ENCODE measurements at regions not wholly inside any gene's neighbourhood (a gene's known extent, or its start where the extent isn't known, plus 50 kb on each side); places are given as distances from the start of the nearest gene placed in this dataset.
"Not testable (repeated sequence)": the region's sequence is repeated elsewhere in the genome, so short reads cannot be mapped to it uniquely, and the experiment has no call there.

DNA sequence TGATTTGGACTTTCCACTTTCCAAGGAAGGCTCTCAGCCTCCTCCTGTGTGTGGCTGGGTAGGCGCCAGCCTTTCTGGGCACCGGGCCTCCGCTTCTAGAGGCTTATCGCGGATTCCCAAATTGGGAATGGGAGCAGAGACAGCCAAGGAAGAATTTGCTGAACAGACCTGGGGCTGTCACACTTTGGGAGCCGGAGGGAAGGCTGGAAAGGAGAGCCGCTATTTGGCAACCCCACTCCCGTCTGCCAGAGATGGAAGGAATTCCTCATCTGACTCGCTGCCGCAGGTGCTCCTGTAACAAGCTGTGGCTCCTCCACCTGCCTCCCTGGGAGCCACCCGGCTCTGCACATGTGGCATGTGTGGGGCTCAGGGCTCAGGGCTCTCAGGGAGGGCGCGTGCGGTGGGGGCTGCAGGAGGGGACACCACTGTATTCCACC is 50.8 kb upstream of the ECHDC3 start:
- no peak for DNase-seq

DNA sequence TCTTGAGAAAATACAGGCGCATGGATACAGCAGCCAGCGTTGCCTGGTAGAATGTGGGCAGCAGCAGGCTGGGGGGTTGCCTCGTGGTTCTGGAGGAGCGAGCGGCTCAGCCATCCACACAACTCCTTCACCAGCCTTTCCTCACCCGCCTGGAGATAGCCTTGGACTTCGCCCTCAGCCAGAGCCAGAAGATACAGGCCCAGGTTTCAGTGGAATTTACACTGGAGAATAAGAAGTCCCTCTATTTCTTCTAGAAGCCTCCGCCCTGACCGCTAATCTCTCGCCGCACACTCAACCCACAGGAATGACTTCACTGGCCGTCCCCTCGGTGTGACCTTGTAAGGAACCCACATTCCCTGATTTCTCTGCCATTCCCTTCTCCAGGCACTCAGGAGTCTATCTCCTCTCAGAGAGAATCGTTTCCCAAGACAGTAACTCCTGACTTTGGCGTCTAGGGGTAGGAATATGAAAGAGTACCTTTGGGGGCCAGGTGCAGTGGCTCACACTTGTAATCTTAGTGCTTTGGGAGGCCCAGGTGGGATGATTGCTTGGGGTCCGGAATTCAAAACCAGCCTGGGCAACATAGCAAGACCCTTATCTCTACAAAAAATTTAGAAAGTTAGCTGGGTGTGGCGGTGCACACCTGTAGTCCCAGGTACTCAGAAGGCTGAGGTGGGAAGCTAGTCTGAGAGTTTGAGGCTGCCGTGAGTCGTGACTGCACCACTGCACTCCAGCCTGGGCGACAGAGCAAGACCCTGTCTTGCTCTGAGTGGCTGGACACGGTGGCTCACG is 52.0 kb upstream of the ECHDC3 start:
- DNase-seq: no peak

DNA sequence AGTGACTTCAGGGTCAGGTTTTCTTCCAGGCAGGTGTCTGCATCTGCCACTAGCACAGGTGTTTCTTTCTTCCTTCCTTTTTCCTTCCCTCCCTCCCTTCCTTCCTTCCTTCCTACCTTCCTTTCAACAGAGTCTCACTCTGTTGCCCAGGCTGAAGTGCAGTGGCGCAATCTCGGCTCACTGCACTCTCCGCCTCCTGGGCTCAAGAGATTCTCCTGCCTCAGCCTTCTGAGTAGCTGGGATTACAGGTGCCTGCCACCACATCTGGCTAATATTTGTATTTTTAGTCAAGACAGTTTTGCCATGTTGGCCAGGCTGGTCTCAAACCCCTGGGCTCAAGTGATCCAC is 53.8 kb upstream of the ECHDC3 start:
- not testable (repeated sequence) for DNase-seq

DNA sequence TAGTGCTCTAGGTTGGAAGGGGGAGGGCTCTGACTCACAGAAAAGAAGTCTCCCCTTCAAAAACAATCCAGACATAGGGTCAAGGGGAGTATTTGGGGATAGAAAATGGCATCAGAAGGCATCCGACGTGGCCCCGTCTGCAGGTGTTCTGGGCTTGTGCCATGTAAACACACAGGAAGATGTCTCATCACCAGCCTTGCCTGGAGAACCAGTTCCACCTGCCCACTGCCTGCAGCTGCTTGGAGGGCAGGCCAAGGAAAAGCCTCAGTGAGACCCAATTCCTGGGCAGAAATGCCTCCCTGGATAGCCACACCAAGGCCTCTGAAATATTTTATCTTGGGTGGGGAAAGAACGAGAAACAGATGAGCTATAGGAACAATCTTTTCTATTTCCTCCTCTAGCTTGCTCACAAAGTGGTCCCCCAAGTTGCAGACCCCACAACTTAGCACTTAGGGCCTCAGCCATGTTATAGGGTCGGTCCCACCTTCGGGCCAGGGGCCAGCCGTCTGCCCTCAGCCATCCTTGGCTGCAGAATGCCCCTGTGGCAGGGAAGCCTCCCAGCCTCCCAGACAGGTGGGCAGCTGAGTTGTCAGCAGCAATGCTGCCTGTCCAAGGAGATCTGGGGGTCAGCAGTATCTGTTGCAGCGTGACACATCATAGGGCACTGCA is 54.3 kb upstream of the ECHDC3 start:
- DNase-seq: no peak

DNA sequence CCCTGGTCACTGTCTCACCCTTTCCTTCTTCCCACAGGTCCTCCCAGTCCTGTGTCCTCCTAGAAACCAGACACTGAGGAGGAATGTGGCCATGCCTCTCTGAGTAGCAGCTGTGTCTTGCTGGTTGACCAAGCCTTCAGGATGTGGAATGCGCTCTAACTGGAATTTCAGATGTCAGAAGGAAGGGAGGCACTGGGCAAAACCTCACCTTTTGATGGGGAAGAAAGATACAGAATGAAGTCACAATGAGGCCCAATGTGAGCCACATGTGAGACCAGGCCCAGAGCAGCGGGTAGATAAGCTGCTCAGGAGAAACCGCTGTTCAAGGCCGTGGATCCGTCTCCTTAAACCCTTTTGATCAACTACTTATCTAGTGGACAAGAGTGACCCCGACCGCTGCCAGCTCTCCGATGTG is 54.8 kb upstream of the ECHDC3 start:
- no peak for DNase-seq

DNA sequence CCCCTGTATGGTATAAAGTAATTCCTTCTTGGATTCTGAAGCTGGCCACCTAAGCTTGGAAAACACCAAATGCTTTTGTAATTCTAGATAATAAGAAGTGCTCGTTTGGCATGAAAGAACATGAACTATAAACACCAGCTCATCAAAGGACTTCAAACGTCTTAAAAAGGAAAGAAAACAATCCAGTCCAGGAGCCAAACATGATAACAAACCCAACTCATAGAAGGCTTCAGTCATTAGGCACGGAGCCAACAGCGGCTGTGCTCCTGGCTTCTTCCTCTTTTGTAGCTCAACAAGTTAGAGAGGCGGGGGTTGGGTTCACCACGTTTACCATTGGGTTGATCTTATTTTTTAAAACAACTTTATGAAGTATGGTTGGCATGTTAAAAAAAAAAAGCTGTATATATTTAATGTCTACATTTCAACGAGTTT is 56.4 kb upstream of the ECHDC3 start:
- peak; percentile 44 to 72 for DNase-seq

DNA sequence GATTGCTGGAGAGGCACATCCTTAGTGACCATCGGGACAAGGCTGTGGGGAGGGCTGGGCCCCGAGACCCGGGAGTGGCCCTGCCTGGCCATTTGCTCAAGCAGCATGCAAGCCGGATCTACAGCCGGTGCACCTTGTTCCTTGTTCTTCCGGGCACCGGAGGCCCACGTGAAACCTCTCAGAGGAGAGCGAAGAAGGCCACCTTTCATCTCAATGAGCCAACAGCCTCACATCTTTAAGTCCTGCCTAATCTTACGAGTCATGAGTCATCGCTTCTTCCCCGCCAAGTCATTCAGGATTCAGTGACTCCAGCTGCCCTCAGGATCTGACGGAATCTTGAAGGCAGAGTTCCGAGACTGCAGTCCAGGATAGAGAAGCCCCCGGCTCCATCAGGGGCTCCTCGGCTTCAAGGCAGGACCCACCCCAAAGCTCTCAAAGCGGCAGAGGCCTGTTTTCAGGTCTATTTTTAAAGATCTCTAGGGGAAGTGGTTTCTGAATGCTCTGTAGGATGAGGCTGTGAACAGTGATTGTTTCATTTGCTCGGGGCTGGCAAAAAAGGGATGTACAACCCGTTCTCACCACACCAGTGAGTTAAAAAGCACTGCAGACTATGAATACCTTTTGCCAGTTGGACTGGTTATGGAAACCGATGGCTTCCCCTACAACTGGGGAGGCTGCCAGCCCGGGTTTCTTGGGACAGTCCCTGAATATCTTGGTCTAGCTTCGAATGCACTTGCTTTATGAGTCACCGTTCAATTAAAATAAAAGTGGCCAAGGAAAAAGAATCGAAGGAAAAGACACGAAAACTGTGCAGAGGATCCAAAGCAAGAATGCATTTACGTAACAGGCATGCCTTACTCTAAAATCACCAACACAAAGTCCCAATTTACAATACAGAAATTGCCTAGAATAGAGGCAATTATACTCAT is 57.2 kb upstream of the ECHDC3 start:
- DNase-seq: peak; percentile 53 to 64

DNA sequence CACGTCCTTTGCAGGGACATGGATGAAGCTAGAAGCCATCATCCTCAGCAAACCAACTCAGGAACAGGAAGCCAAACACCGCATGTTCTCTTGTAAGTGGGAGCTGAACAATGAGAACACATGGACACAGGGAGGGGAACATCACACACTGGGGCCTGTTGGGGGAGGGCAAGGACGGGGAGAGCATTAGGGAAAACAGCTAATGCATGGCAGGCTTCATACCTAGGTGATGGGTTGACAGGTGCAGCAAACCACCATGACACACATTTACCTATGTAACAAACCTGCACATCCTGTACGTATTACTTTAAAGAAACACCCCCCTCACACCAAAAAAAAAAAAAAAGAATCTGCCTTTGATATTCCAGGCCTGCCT is 57.9 kb upstream of the ECHDC3 start:
- not testable (repeated sequence) for DNase-seq

DNA sequence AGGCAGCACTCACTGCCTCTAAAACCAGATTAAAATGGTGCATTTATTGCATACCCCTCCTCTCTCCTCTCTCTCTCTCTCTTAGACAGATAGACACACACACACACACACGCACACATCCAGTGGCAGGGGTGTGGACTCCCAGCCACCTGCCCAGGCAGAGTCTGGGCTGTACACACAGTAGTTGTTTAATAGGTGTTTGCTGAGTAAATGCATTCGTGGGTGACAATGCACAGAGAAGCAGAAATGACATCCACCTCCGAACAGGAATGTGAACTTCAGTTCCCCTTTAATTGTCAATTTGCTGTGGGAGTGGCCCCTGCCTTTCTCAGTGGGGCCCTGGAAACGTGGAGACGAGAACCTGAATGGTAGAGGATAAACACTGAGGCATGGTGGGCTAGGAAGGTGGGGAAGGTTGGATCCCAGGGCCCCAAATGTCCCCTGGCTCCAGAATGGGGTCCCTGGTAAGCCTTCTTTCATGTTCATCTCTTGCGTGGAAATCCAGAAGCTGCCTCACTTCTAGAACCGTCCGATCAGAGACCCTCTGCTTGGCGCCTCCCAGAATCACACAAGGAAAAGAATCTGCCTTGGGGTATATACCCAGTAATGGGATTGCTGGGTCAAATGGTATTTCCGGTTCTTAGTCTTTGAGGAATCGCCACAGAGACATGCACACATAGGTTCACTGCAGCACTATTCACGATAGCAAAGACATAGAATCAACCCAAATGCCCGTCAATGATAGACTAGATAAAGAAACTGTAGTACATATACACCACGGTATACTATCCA is 58.5 kb upstream of the ECHDC3 start:
- DNase-seq: no peak

DNA sequence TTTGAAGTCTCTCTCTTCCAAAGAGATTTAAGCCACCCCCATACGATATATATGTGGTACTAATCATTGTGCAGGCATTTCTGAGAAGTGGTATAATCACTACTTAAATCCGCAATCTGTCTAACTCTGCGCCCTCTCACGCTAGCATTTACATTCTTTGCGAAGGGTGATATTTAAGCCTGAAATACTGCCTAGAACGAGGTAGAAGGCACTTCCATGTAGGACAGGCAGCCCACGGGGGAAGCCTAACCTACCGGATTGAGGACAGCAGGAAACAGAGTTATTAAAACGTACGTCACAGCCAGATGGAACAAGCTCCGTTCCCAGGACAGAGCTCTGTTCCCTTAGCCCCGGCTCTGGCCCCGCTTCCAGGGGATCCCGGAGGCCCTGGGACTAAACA is 59.3 kb upstream of the ECHDC3 start:
- DNase-seq: no peak

DNA sequence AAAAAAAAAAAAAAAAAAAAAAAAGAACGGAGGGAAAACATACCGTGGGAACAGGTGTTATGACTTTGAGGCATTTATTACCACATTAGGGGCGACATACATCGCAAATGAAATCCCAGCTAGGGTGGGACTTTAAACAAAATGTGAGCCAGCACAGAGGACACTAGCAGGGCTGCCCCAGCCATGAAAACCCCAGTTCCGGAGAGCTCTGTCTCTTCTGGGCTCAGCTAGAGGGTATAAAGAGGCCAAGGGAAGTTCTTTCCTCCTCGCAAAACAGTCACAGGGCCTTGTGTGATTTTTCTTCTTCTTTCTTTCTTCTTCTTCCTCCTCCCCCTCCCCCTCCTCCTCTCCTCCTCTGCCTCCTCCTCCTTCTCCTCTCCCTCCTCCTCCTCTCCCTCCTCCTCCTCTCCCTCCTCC is 59.9 kb upstream of the ECHDC3 start:
- DNase-seq: no peak

DNA sequence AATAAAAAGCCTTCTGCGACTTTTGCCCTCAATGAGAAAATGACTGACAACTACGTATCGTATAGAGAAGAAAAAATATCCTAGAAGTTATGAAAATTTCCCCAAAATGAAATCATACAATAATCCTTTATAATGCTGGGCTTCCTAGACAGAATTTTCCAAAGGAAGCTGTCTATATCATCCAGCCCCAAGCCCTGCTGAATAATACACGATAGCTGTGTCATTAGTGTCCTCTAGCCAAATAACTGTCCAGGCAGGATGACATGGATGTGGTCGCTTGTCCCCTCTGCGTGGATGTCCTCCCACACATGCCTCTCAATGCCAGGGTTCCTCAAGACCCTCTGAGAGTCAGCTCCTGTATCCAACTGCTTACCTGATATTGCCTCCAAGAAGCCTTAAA is 61.7 kb upstream of the ECHDC3 start:
- no peak for DNase-seq

DNA sequence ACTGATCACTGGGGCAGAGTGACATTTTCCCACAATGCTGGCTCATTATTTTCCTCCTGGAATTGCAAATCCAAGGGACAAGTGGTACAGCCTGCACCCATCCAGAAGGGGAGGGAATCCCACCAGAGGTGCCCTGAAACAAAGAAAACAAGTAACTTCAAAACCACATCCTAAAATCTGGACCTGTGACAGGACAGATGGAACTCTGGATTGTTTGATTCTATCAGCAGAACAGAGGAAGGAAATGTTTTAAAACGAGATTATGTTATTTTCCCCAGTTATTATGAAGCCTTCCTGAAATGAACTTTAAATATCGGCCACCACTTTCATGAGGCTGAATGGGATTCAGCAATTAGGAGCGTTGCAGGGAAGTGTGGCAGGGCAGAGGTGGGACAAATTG is 62.2 kb upstream of the ECHDC3 start:
- no peak for DNase-seq

DNA sequence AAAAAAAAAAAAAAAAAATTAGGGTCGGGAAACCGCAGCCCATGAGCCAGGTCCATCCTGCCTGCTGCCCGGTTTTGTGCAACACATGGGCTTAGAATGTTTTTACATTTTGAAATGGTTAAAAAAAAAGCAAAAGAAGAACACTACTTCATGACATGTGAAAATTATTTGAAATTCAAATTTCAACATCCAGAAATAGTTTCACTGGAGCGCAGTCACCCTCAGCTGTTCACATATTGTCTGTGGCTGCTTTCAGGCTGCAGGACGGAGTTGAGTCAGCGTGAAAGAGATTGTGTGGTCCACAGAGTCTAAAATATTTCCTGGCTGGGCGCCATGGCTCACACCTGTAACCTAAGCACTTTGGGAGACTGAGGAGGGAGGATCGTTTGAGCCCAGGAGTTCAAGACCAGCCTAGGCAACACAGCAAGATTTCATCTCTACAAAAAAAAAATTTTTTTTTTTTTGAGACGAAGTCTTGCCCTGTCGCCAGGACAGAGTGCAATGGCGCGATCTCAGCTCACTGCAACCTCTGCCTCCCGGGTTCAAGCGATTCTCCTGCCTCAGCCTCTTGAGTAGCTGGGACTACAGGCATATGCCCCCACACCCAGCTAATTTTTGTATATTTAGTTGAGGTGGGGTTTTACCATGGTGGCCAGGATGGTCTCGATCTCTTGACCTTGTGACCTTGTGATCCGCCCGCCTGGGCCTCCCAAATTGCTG is 63.9 kb upstream of the ECHDC3 start:
- peak in 1 of 2 donors; percentile 22 for DNase-seq

DNA sequence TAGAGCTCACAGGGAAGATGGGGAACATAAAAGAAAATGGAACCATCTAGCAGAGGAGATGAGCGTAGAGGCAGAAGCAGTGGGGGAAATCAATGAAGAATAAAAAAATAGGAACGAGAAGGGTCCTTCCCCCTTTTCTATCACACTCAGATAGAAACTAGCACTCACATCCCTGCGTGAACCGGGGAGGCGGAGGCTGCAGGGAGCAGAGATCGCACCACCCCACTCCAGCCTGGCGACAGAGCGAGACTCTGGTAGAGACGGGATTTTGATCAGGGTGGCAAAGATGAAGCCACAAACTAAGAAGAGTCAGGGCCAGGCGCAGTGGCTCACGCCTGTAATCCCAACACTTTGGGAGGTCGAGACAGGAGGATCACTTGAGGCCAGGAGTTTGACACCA is 64.7 kb upstream of the ECHDC3 start:
- no peak for DNase-seq

DNA sequence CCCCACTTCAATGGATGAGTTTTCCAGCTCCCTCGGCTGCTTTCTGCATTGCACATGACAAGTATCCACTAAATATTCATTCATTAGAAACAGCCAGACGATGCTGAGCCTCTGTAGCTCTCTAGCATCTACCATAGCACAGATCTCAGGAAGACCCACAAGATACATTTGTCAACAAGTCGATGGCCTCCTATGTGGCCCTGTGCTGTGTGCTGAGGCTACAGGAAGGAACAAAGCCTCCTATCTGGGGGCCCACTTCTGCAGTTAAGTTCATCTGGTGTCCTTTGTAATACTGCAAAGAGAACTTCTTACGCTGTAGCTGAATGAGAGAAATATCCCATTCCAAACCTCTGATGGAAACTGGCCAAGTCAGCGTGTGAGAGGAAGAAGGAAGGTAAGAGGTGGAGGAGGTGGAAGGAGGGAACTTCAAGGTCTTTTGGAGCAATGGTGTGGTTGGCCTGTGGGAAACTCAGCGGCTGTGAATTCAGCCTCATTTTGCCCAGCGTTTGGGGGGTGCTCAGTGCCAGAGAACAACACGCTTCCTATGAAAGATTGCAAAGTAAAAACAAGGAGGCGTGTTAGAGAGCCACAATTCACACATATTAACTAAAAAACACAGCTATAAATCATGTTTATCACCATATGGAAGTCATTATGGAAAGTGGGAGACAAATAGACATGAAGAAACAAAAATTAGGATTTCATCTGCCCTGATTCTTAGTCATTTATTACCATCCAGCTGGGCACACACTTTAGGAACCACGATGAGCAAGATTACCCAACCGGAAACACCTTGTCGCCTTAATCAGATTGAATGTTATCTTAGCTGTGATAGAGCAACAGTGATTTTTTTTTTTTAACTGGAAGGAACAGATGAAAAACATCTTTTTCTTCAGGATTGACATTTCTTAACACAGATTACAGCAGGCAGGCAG is 62.2 kb upstream of the USP6NL start:
- DNase-seq: no peak

DNA sequence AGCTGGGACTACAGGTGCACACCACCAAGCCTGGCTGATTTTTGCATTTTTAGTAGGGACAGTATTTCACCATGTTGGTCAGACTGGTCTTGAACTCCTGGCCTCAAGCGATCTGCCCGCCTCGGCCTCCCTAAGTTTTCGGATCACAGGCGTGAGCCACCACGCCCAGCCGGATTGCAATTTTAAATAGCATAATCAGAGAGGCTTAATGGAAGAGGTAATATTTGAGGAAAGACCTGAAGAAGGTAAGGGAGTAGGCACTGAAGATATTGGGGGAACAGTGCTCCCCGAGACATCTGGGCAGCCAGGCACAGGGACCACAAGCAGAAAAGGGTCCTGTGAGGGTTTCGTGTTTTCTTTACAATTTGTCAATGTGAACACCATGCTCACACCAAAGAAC is 61.4 kb upstream of the USP6NL start:
- no peak for DNase-seq

DNA sequence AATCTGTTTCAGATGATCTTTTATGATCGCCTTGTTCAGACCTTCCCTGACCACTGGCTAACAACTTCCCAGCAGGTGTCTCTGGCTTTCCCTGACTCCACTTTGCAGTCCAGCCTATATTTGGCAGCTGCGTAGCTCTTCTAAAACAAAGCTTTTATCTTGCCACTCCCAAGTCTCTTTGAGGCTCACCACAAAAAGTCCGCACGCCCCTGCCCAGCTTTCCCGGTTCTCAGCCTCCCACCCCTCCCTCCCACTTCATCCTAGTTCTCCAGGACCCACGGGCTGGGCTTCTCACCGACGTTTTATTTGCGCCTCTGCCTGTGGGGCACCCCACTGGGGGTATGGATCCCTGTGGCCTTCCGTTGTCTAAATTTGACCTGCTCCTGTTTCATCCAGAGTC is 58.9 kb upstream of the USP6NL start:
- DNase-seq: no peak

DNA sequence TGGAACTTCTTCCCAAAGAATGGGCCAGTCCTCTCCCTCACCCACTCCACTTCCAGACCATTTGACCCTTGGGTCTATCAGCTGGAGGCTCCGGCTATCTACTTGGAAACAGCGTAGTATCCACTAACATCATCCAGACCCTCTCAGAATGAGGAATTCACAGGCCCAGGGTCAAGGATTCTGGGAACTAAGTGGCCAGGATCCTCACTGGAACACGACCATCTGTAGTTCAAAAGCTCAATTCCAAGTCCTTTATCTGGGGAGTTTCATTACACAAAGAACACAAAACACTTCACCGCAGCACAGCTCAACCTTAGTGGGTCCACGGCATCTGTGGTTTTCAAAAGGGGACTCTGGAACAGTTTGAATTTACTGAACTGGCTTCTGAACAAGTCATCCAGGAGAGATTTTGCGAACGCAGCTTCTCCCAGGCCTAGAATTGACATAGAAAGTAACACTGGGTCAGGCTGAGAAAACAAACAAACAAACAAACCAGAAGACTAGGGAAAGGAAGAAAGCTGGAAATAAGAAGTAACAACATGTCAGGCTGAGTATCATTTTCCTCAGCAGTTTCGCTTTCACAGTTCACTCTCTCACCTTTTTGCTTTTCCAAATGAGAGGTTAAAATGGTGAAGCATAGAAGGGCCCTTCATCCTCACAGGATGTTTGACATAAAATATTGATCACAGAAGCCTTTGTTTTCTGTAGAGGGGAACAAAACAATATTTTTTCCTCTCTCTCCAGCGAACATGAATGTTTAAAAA is 57.6 kb upstream of the USP6NL start:
- no peak for DNase-seq

DNA sequence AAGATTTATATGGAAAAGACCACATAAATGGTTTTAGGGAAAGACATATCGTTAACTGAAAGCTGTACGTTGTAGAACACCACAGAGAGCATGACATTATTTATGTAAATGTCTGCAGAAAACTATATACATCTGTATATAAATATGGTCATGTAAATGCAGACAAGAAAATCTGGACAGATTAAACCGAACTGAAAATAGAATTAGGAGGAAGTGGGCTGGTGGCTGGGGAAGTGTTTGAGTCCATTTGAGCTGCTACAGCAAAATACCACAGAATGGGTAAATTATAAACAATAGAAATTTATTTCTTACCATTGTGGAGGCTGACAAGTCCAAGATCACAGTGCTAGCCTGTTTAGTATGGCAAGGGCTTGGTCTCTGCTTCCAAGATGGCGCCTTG is 56.3 kb upstream of the USP6NL start:
- DNase-seq: no peak
